Hippocampal formation (tissue), 2 donors: ENCODE measurements at regions not wholly inside any gene's neighbourhood (a gene's known extent, or its start where the extent isn't known, plus 50 kb on each side); places are given as distances from the start of the nearest gene placed in this dataset.

ENCODE experiments used
- DNase-seq, 2 donors: peaks; one replicate each; lab custom pipeline; 2025; lab: John Stamatoyannopoulos, UW

DNA sequence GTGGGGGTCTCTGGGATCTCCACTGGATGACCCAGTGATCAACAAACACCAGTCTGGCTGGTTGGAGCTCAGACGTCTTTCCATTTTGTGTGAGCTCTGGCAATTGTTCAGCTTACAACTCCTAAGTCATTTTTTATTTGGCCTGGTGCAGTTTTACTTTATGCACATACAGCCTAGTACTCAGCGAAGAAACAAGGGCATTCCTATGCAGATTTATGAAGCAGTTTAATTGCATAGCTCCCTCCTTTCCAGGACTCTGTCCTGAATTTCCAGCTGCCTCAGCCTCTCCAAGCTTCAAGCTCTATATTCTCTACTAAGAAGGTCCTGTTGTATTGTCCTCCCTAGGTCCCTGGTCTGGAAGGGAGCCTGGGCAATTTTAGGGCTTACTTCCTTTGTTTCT is 145.6 kb upstream of the GALNT17 start:
- DNase-seq, result no peak

DNA sequence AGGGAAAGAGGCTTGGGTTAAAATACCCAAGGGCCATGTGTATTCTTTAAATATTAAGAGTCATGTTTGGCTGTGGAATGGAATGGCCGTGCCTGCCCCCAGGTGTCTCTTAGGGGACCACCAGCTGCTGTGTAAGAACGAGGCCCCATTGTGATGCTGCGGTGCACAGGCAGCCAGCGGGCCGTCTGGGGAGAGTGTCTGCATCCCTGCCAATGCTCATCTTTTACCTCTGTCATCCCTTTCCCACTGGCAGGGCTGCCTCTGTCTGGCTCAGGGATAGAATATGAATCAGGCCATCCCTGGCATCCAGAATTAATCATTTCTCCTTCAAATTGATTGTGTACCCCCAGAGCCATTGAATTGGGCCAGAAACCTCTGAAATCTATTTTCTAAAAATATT is 137.8 kb upstream of the GALNT17 start:
- DNase-seq, result no peak

DNA sequence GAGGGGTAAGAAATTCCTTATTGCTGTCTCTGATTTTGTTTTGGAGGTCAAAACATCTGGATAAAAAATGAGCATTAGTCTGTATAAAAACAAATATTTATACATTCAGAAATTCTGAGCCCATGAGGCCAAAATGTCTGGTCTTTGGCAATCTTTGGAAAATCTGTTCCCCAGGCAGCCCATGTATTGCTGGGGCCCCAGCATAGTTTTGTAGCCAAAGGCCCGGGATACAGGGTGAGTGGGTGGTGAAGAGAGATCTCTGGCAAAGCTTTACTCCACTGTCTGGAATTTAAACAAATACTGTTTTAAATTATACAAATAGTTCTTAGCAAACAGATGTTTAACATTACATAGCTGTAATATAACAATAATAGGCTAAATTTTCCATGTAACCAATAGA is 134.7 kb upstream of the GALNT17 start:
- DNase-seq, result no peak

DNA sequence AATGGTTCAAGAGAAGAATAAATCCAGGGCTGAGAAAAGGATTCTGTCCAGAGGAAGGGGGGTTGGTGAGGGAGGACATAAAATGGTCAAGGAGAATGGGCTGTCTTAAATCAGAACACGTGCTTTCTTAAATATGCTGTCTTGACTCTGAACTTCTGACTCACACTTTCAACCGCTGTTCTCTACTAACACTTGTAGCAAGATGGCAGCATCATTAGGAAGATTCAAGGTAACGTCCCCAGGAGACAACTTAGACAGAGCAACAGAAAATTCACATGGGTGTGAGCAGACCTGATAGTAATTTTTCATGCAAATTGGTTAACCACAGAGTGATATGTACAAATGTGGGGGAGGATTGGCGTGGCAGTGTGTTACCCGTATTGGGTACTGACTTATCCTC is 126.8 kb upstream of the GALNT17 start:
- DNase-seq, result no peak

DNA sequence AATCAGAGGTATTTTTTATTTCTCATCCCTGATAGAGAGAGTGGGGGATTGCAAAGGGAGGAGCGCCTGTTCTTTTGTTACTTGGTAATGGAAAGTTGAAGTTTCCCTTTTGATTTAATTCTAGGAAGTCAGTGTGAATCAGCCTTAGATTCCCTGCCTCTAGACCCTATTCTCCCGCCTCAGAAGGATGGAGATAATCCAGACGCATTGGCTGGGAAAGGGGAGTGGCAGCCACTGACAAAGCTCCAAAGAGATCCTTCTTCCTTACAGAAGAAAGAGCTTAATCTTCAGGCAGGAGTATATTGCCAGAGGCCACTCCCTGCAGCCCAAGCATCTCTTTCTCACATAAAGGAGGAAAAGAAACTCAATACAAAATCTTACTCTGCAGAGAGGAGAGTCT is 122.3 kb upstream of the GALNT17 start:
- DNase-seq, result no peak

DNA sequence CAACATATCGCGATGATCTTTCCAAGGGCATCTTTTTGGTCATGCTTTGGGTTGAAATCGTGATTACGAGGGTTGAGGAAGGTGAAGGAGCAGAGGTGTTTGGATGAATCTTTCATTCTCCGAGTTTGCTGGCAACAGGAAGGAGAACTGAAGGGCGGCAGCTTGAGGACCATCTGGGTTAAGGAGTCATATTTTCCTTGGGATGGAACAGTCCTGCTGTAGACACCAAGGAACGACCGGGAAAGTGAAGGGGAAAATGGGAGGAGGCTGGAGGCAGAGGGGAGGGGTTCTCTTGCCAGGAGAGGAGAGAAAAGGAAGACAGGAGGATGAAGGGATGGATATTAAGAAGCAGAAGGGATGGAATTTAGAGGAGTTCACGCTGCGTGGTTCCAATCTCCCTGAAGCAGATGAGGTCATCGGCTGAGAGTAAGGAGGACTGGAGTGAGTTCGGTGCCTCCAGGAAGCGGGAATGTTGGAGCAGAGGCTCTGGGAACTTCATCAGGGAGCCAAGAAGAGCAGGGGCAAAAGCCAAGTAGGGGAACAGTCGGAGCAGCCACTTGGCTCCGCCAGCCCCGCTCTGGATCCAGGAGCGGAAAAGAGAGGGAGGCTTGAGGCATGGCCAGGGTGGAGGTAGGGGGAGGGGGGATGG is 116.6 kb upstream of the GALNT17 start:
- no peak for DNase-seq

DNA sequence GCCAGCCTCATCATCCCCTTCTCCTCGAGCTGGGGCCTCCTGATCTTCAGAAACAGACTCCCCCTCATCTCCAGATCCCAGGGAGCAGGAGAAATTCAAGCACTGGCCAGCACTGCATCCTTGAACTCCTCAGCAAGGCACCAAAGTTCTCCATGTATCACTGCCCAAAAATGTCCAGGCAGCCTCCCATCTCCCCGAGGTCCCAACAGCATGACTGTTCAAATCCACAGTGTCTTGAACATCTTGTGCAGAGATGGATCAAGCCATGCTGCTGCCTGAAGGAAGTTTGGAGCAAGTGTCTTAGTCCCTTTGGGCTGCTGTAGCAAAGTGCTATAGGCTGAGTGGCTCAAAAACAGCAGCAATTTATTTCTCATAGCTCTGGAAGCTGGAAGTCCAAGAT is 115.5 kb upstream of the GALNT17 start:
- DNase-seq, result no peak

DNA sequence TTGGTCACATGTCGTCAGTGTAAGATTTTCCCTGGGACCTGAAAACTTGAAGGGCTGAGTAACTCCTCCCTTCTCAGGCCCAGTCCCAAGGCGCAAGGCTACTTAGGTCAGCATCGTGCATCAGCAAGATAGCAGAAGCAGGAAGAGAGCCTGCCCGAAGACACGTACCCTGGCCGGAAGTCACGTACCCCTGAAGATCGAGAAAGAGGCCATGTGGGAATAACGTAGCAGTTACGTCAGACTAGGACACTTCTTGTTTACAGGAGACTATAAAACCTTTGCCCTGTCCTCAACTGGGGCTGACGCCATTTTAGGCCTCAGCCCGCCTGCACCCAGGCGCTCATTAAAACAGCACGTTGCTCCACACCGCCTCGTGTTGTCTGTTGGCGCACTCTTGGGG is 114.3 kb upstream of the GALNT17 start:
- no peak for DNase-seq

DNA sequence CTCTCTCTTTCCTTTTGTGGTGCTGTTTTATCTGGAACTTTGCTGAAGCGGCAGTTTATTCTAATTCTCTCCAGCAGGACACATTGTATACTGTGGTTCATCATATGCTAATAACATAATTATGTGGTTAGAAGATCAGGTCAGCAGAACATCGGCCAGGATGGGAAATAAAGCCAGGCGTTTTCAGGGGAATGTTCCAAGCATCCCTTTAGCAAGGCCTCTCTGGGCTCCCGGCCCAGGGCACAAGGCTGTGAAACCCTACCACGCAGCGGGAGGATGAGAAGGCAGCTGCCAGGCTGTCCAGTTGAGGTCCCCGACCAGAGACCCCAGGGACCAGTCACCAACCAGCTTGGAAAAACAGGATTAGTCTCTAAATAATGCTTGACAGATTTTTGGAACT is 112.2 kb upstream of the GALNT17 start:
- no peak for DNase-seq

DNA sequence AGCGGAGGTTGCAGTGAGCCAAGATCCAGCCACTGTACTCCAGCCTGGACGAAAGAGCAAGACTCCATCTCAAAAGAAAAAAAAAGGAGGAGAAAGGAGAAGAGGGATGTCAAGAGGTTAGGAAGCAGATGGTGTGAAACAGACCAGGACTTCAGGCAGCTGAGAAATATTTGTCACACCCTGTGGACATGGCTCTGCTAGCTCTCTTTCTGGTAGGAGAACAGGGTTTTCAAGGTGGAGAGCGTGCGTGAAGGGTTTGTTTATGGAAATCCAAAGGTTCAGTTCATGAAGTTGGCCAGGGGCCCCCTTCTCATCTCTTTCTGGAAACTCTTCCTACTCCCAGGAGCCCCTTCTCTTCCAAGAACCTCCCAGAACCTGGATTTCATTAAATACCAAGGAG is 110.8 kb upstream of the GALNT17 start:
- DNase-seq, result no peak

DNA sequence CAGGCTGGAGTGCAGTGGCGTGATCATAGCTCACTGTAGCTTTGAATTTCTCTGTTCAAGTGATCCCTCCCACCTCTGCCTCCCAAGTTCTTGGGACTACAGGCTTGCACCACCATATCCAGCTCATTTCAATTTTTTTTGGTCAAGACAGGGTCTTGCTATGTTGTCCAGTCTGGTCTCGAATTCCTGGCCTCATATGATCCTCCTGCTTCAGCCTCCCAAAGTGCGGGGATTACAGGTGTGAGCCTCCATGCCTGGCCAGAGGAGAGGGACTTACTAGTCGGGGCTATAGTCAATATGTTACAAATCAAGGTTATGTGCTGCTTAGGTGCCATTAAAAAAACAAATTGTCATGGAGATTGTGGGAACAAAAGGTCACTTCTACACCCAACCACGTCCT is 105.3 kb upstream of the GALNT17 start:
- DNase-seq, result no peak

DNA sequence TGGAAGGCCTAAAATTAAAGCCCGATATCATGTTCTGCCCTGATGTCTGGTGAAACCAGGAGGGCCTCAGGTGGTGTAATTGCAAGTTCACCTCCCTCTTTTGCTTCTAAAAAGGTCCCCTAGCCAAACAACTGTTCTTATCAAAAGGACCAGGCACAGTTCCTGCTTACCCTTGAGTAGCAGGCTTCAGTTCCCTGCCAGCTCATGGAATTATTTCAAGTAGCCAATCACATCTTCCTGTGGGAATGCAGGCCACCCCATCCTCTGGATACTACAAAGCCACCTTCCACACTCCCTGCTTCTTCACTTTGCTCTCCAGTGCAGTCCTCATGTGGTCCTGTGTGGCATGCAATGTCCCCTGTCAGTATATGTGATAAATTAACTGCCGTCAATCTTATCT is 97.7 kb upstream of the GALNT17 start:
- DNase-seq, result no peak

DNA sequence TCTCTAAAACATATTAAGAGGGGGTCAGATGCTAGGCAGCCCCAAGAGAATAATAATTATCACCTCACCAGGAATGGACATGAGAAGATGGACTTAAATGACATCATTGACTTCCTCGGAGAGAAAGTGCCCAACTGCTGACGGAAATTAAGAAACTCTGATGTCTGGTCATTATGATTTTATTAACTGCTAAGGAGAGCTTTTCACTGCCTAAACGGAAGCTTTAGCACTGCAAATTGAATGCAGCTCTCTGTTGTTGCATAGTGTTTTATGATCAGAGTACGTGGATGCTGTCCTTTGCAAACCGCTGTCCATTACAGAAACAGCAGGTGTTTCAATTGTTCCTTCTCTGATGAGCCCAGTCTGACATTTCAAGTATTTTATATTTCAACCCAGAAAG is 89.4 kb upstream of the GALNT17 start:
- no peak for DNase-seq

DNA sequence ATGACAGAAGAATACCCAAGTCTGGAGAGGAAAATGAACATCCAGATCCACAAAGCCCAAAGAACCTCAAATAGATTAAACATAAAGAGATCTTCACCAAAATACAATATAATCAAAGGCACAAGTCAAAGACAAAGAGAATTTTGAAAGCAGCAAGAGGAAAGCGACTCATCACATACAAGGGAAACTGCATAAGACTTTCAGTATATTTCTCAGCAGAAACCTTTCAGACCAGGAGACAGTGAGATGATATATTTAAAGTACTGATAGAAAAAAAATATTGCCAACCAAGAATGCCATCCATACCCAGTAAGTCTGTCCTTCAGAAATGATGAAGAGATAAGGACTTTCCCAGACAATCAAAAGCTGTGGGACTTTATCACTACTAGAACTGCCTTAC is 81.5 kb upstream of the GALNT17 start:
- DNase-seq, result no peak

DNA sequence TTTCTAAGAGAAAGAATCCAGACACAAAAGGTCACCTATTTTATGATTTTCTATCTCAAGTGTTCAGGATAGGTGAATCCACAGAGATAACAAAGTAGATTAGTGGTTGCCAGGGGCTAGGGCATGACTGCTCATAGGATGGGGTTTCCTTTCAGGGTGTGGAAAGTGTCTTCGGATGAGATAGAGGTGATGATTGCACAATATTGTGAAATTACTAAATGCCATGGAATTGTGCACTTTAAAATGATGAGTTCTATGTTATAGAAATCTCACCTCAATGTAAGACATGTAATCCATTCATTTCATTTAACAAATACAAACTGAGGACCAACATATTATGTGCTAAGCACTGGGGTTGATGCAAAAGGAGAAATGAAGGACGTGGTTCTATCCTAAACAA is 76.4 kb upstream of the GALNT17 start:
- DNase-seq, result no peak

DNA sequence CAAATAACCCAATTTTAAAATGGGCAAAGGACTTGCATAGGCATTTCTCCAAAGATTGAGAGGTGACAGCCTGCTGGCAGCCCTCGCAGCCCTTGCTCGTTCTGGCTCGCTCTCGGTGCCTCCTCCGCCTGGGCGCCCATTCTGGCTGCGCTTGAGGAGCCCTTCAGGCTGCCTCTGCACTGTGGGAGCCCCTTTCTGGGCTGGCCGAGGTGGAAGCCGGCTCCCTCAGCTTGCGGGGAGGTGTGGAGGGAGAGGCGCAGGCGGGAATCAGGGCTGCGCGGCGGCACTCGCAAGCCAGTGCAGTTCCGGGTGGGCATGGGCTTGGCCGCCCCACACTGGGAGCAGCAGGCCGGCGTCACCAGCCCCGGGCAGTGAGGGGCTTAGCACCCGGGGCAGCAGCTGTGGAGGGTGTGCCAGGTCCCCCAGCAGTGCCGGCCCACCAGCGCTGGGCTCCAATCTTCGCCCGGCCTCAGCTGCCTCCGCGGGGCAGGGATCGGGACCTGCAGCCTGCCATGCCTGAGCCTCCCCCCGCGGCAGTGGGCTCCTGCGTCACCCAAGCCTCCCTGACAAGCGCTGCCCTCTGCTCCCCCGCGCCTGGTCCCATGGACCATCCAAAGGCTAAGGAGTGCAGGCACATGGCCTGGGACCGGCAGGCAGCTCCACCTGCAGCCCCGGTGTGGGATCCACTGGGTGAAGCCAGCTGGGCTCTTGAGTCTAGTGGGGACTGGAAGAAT is 54.0 kb upstream of the GALNT17 start:
- DNase-seq, result no peak
